HEK293 (cell line): ENCODE measurements at regions not wholly inside any gene's neighbourhood (a gene's known extent, or its start where the extent isn't known, plus 50 kb on each side); places are given as distances from the start of the nearest gene placed in this dataset.
A peak's percentile ranks its signal among the peaks of the same experiment; 100 is the strongest.
"Not testable (repeated sequence)": the region's sequence is repeated elsewhere in the genome, so short reads cannot be mapped to it uniquely, and the experiment has no call there.

ENCODE experiments used
- CTCF ChIA-PET: fragments of 350-600 bp; formaldehyde crosslinking; extraction: SDS; loops from one replicate; lab custom pipeline; 2021; ENCODE audit warnings: antibody characterized with exemption; lab: Yijun Ruan, JAX
- POLR2A ChIA-PET: fragments of 300-600 bp; formaldehyde crosslinking; extraction: SDS; loops from one replicate; lab custom pipeline; 2020; ENCODE audit warnings: antibody characterized with exemption, inconsistent platforms; lab: Yijun Ruan, JAX
- H3K27ac ChIP-seq: fragments of 200-500 bp; sonication (Bioruptor generic); 2 replicates; pipeline ENCODE4 v1.5.1; 2014; ENCODE audit warnings: low read depth, low read length, control low read depth, inconsistent platforms; ENCODE audit errors: extremely low read depth
- H3K36me3 ChIP-seq, 2 experiments: fragments of 200-500 bp in 1 of 2; sonication (Bioruptor generic) in 1 of 2; 1 replicate in 1 of 2; 2 replicates in 1 of 2; pipeline ENCODE4 v1.5.1; 2014 to 2017; ENCODE audit warnings: inconsistent platforms in 2 of 2, low read length in 2 of 2; ENCODE audit not compliant: control insufficient read depth in 2 of 2, insufficient read depth in 1 of 2
- H3K4me1 ChIP-seq: fragments of 200-500 bp; sonication (Bioruptor generic); 2 replicates; pipeline ENCODE4 v1.5.1; 2014; ENCODE audit warnings: mild to moderate bottlenecking, low read length, inconsistent platforms; ENCODE audit not compliant: control insufficient read depth, insufficient read depth
- H3K4me3 ChIP-seq: 2 replicates; pipeline ENCODE4 v1.5.1; 2011; ENCODE audit warnings: low read depth, mild to moderate bottlenecking, control low read depth, low read length, moderate library complexity
- H3K9me3 ChIP-seq: fragments of 200-500 bp; sonication (Bioruptor generic); 2 replicates; pipeline ENCODE4 v1.5.1; 2014; ENCODE audit warnings: low read depth, low read length, inconsistent platforms; ENCODE audit not compliant: control insufficient read depth, insufficient read depth
- BCL11B ChIP-seq: fragments of 450-650 bp; formaldehyde crosslinking; IDR thresholded peaks from 2 replicates; pipeline ENCODE4 v1.5.1; 2016; ENCODE audit warnings: low read depth, missing biosample characterization, missing genetic modification characterization
- HIC1 ChIP-seq: fragments of 450-650 bp; formaldehyde crosslinking; IDR thresholded peaks from 2 replicates; pipeline ENCODE4 v1.5.1; 2016; ENCODE audit warnings: missing biosample characterization, missing genetic modification characterization
- KLF10 ChIP-seq: fragments of 450-650 bp; IDR thresholded peaks from 2 replicates; pipeline ENCODE4 v1.5.1; 2018; ENCODE audit warnings: missing biosample characterization, mild to moderate bottlenecking, missing genetic modification characterization
- ZBTB10 ChIP-seq: fragments of 450-650 bp; formaldehyde crosslinking; IDR thresholded peaks from 2 replicates; pipeline ENCODE4 v1.5.1; 2016; ENCODE audit warnings: missing biosample characterization, missing genetic modification characterization
- ZBTB17 ChIP-seq: fragments of 450-650 bp; formaldehyde crosslinking; IDR thresholded peaks from 2 replicates; pipeline ENCODE4 v1.5.1; 2016; ENCODE audit warnings: missing biosample characterization, missing genetic modification characterization
- ZBTB48 ChIP-seq: fragments of 450-650 bp; formaldehyde crosslinking; IDR thresholded peaks from 2 replicates; pipeline ENCODE4 v1.5.1; 2016; ENCODE audit warnings: missing biosample characterization, missing genetic modification characterization
- ZFP69B ChIP-seq: fragments of 450-650 bp; formaldehyde crosslinking; IDR thresholded peaks from 2 replicates; pipeline ENCODE4 v1.5.1; 2016; ENCODE audit warnings: missing biosample characterization, missing genetic modification characterization
- ZNF335 ChIP-seq: fragments of 450-650 bp; formaldehyde crosslinking; conservative IDR thresholded peaks from 2 replicates; pipeline ENCODE4 v1.5.1; 2016; ENCODE audit warnings: missing biosample characterization, missing genetic modification characterization
- ZNF501 ChIP-seq: fragments of 450-650 bp; formaldehyde crosslinking; IDR thresholded peaks from 2 replicates; pipeline ENCODE4 v1.5.1; 2016; ENCODE audit warnings: missing biosample characterization, missing genetic modification characterization
- ZNF701 ChIP-seq: fragments of 450-650 bp; formaldehyde crosslinking; IDR thresholded peaks from 2 replicates; pipeline ENCODE4 v1.5.1; 2016; ENCODE audit warnings: missing biosample characterization, missing genetic modification characterization
- ZNF707 ChIP-seq: fragments of 450-650 bp; formaldehyde crosslinking; IDR thresholded peaks from 2 replicates; pipeline ENCODE4 v1.5.1; 2016; ENCODE audit warnings: missing biosample characterization, missing genetic modification characterization
- TF ChIP-seq, protein P1 (sequence below): fragments of 450-650 bp; formaldehyde crosslinking; IDR thresholded peaks from 2 replicates; pipeline ENCODE4 v1.5.1; 2016; ENCODE audit warnings: missing biosample characterization, missing genetic modification characterization
- TF ChIP-seq, protein P2 (sequence below): fragments of 450-650 bp; formaldehyde crosslinking; IDR thresholded peaks from 2 replicates; pipeline ENCODE4 v1.5.1; 2016; ENCODE audit warnings: missing biosample characterization, missing genetic modification characterization
- TF ChIP-seq, protein P3 (sequence below): fragments of 450-650 bp; formaldehyde crosslinking; IDR thresholded peaks from 2 replicates; pipeline ENCODE4 v1.5.1; 2017; ENCODE audit warnings: missing biosample characterization, missing genetic modification characterization

DNA sequence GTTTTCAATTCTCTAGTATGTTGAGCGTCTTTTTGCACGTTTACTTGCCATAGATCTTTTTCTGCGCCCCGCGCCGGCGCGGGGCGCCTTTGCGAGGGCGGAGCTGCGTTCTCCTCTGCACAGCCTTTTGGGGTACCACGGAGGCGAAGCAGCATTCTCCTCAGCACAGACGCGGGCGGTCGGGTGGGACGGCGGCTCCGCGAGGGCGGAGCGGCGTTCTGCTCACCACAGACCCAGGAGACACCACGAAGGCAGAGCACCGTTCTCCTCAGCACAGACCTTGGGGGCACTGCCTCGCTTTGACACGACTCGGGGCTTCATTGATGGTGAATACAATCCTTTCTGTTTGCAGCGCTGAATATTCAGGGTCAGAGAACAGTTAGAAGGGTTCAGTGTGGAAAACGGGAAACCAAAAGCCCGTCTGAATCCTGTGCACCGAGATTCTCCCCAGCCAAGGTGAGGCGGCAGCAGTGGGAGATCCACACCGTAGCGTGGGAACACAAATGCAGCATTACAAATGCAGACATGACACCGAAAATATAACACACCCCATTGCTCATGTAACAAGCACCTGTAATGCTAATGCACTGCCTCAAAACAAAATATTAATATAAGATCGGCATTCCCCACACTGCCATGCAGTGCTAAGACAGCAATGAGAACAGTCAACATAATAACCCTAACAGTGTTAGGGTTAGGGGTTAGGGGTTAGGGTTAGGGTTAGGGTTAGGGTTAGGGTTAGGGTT is 190.7 kb upstream of the VIPR2 start:
- H3K36me3 ChIP-seq, H3K4me1 ChIP-seq, H3K9me3 ChIP-seq, H3K4me3 ChIP-seq, CTCF ChIA-PET, POLR2A ChIA-PET, H3K27ac ChIP-seq: not testable (repeated sequence)
- TF ChIP-seq ZBTB48 (tag by site-specific recombination) (0 out of 2 replicates have a peak, but pooled peaks have one; percentile 30), ZNF501 (tag by site-specific recombination) (0 out of 2 replicates have a peak, but pooled peaks have one; percentile 34)

DNA sequence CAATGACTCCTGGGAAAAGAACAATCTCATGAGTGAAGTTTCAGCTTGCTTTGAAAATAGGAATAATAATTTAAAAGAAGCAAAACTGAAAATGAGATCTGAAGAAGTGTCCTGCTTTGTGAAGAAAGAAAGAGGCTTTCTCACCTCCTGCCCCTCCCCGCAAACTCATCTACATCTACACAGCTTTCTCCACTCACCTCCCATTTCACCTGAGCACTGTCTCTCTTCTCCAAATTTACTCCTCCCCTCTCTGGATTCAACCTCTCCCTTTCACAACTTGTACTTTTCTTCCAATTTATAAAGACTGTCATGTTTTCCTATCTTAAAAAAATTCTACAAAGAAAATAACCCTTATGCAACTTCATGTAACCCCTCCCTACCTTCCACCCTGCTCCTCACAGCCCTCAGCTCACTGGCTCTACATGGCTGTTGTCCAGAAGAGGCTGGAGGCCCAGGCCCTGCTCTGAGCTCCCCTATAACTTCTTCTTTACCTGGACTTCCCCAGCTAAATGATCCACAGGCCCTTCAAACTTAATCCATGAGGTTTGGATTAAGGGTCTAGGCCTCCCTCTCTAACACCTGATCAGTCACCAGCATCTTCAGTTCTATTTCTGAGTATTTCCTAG is 188.3 kb upstream of the VIPR2 start:
- POLR2A ChIA-PET, CTCF ChIA-PET, H3K4me3 ChIP-seq, H3K4me1 ChIP-seq, H3K9me3 ChIP-seq, H3K27ac ChIP-seq, H3K36me3 ChIP-seq: not testable (repeated sequence)

GRCh38 chr7:159331462-159331861 is 186.8 kb upstream of the VIPR2 start:
- CTCF ChIA-PET: no interaction called here
- Histone ChIP-seq H3K4me3 (no peak overlapping the region), H3K4me1 (no peaks in the 10 kb centered on the region), H3K27ac (no peak overlapping the region), H3K9me3 (no peaks in the 10 kb centered on the region), H3K36me3 (no peaks in the 10 kb centered on the region)
- TF ChIP-seq, protein P1, sequence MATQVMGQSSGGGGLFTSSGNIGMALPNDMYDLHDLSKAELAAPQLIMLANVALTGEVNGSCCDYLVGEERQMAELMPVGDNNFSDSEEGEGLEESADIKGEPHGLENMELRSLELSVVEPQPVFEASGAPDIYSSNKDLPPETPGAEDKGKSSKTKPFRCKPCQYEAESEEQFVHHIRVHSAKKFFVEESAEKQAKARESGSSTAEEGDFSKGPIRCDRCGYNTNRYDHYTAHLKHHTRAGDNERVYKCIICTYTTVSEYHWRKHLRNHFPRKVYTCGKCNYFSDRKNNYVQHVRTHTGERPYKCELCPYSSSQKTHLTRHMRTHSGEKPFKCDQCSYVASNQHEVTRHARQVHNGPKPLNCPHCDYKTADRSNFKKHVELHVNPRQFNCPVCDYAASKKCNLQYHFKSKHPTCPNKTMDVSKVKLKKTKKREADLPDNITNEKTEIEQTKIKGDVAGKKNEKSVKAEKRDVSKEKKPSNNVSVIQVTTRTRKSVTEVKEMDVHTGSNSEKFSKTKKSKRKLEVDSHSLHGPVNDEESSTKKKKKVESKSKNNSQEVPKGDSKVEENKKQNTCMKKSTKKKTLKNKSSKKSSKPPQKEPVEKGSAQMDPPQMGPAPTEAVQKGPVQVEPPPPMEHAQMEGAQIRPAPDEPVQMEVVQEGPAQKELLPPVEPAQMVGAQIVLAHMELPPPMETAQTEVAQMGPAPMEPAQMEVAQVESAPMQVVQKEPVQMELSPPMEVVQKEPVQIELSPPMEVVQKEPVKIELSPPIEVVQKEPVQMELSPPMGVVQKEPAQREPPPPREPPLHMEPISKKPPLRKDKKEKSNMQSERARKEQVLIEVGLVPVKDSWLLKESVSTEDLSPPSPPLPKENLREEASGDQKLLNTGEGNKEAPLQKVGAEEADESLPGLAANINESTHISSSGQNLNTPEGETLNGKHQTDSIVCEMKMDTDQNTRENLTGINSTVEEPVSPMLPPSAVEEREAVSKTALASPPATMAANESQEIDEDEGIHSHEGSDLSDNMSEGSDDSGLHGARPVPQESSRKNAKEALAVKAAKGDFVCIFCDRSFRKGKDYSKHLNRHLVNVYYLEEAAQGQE: no peak
- TF ChIP-seq ZBTB10 (no peak), ZNF335 (no peak), KLF10 (tag by site-specific recombination) (no peak), ZFP69B (no peak), ZNF701 (tag by site-specific recombination) (no peak), ZBTB17 (tag by site-specific recombination) (no peak)
- POLR2A ChIA-PET: no interaction called here

DNA sequence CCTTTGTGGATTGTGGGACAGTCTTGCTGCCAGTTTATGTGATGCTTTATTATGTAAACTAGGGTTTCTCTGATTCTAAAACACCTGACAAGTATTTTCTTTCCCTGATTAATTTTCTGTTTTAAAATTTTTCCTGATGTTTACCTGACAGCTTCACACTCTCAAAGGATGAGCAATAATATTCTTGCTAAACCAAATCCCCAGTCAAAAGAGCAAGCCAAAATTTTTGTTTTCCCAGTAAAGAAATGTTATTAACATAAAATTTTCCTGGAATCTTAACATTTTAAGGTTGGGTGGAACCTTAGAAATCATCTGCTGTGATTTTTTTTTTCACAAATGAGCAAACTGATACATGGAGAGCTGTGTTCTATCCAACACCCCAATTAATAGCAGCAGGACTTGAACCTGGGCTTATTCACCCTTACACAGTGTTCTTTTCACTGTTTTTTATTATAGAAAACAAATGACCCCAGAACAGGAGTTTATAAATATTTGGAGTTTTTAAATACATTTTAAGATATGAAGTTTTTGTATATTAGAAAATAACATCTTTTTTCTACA is 185.2 kb upstream of the VIPR2 start:
- Histone ChIP-seq H3K4me1 (no peaks in the 10 kb centered on the region), H3K9me3 (no peaks in the 10 kb centered on the region), H3K27ac (no peak overlapping the region), H3K36me3 (no peaks in the 10 kb centered on the region), H3K4me3 (no peak overlapping the region)
- ChIA-PET POLR2A (no interaction called here), CTCF (interaction anchor here (0.7 kb wide), 1 partner anchor 1954 kb away, joined by 5 read pairs; no protein-coding TSS in a partner anchor)
- TF ChIP-seq, protein P2, sequence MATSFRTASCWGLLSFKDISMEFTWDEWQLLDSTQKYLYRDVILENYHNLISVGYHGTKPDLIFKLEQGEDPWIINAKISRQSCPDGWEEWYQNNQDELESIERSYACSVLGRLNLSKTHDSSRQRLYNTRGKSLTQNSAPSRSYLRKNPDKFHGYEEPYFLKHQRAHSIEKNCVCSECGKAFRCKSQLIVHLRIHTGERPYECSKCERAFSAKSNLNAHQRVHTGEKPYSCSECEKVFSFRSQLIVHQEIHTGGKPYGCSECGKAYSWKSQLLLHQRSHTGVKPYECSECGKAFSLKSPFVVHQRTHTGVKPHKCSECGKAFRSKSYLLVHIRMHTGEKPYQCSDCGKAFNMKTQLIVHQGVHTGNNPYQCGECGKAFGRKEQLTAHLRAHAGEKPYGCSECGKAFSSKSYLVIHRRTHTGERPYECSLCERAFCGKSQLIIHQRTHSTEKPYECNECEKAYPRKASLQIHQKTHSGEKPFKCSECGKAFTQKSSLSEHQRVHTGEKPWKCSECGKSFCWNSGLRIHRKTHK (tag by site-specific recombination): no peak
- TF ChIP-seq BCL11B (tag by site-specific recombination) (no peak), ZNF707 (tag by site-specific recombination) (no peak), HIC1 (tag by site-specific recombination) (no peak)
- TF ChIP-seq, protein P3, sequence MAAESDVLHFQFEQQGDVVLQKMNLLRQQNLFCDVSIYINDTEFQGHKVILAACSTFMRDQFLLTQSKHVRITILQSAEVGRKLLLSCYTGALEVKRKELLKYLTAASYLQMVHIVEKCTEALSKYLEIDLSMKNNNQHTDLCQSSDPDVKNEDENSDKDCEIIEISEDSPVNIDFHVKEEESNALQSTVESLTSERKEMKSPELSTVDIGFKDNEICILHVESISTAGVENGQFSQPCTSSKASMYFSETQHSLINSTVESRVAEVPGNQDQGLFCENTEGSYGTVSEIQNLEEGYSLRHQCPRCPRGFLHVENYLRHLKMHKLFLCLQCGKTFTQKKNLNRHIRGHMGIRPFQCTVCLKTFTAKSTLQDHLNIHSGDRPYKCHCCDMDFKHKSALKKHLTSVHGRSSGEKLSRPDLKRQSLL (tag by site-specific recombination): no peak
